PFSK-1 (cell line): ENCODE measurements at regions not wholly inside any gene's neighbourhood (a gene's known extent, or its start where the extent isn't known, plus 50 kb on each side); places are given as distances from the start of the nearest gene placed in this dataset.

ENCODE experiments used
- POLR2AphosphoS5 ChIP-seq: IDR thresholded peaks from 2 replicates; pipeline ENCODE4 v1.6.1; 2012; ENCODE audit warnings: low read depth, mild to moderate bottlenecking, control low read depth, low read length, moderate library complexity
- REST ChIP-seq, 2 experiments: IDR thresholded peaks; 2 replicates each; pipeline versions ENCODE4 v1.6.1 to v1.8.0; 2011 to 2012; ENCODE audit warnings: low read depth in 2 of 2, low read length in 2 of 2, control low read depth in 1 of 2, inconsistent platforms in 1 of 2, mild to moderate bottlenecking in 1 of 2, moderate library complexity in 1 of 2; ENCODE audit not compliant: insufficient read depth in 1 of 2
- TAF1 ChIP-seq: IDR thresholded peaks from 2 replicates; pipeline ENCODE4 v1.6.1; 2012; ENCODE audit warnings: low read length, control low read depth, borderline replicate concordance; ENCODE audit not compliant: insufficient read depth

GRCh38 chr7:17532861-17533404, 234.5 kb downstream of the AHR start:
- TF ChIP-seq POLR2AphosphoS5, result no peak
- TF ChIP-seq REST (IDR thresholded peaks at IDR 0.05; ENCODE audit: insufficient read depth in 1 of 2, low read depth in 2 of 2, low read length in 2 of 2), result no peak
- TF ChIP-seq TAF1, result no peak
